ENCODE measurements at regions not wholly inside any gene's neighbourhood (a gene's known extent, or its start where the extent isn't known, plus 50 kb on each side); places are given as distances from the start of the nearest gene placed in this dataset.

DNA sequence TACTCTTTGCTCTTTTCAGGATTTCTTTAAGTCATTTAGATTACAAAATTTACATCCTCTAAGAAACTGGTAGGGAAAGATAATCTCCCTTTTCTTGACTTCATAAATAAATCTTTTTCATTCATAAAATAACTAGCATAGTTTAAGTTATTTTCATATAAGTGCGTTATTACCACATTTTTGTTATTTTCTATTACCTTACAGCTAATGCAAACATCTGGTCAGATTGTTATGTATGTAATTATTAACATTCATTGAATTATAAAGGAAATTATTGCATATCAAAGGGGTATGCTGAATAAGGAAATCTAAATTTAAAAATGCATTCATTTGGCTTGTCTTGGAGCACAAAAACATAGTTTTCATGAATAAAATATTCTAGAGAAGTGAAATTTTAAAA, 55.3 kb upstream of the SLITRK1 start:
- no peak overlapping the region for H3K4me3 ChIP-seq (ENCODE audit: low read depth, low read length)
- TF ChIP-seq, protein P1, sequence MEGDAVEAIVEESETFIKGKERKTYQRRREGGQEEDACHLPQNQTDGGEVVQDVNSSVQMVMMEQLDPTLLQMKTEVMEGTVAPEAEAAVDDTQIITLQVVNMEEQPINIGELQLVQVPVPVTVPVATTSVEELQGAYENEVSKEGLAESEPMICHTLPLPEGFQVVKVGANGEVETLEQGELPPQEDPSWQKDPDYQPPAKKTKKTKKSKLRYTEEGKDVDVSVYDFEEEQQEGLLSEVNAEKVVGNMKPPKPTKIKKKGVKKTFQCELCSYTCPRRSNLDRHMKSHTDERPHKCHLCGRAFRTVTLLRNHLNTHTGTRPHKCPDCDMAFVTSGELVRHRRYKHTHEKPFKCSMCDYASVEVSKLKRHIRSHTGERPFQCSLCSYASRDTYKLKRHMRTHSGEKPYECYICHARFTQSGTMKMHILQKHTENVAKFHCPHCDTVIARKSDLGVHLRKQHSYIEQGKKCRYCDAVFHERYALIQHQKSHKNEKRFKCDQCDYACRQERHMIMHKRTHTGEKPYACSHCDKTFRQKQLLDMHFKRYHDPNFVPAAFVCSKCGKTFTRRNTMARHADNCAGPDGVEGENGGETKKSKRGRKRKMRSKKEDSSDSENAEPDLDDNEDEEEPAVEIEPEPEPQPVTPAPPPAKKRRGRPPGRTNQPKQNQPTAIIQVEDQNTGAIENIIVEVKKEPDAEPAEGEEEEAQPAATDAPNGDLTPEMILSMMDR (IDR thresholded peaks at IDR 0.05; ENCODE audit: insufficient read depth, low read length): no peak
- no peak for DNase-seq (ENCODE audit: low read depth)

DNA sequence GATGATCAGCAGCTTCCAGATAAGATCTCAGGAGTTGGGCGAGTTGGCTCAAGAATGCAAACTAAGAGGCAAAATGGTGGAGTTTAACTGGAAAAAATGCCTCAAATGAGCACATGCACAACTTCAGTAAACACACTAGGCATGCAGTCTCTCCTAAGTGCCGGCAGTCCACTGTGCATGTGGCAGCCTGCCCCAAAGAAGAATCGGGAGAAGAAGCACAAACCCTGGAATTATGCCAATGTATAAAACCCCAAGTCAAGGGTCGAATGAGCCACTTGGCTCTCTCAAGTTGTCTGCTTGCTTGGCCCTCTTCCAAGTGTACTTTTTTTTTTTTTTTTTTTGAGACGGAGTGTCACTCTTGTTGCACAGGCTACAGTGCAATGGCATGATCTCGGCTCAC, 53.3 kb upstream of the SLITRK1 start:
- TF ChIP-seq, protein P1 (IDR thresholded peaks at IDR 0.05; ENCODE audit: insufficient read depth, low read length): no peak
- no peak overlapping the region for H3K4me3 ChIP-seq (ENCODE audit: low read depth, low read length)
- DNase-seq (ENCODE audit: low read depth): no peak

Data from fibroblast of the aortic adventitia (primary cell).